ENCODE measurements at regions not wholly inside any gene's neighbourhood (a gene's known extent, or its start where the extent isn't known, plus 50 kb on each side); places are given as distances from the start of the nearest gene placed in this dataset.
A peak's percentile ranks its signal among the peaks of the same experiment; 100 is the strongest.

- TF ChIP-seq ZNF484 (CRISPR knock-in tag; IDR thresholded peaks at IDR 0.05; ENCODE audit: borderline replicate concordance, low read depth) (no peak), EZH2 (conservative IDR thresholded peaks at IDR 0.05; ENCODE audit: low read depth, low read length) (no peak), ZNF12 (CRISPR knock-in tag; IDR thresholded peaks at IDR 0.05) (0 out of 2 replicates have a peak, but pooled peaks have one; percentile 33), MXD3 (CRISPR knock-in tag; IDR thresholded peaks at IDR 0.05) (peak; percentile 76; the same call in 1 of the 2 replicates), SRY (CRISPR knock-in tag; IDR thresholded peaks at IDR 0.05) (peak; percentile 88; the same call in 1 of the 2 replicates), FOXC1 (CRISPR knock-in tag; IDR thresholded peaks at IDR 0.05; ENCODE audit: borderline replicate concordance) (0 out of 2 replicates have a peak, but pooled peaks have one; percentile 31), JUND (CRISPR knock-in tag; IDR thresholded peaks at IDR 0.05) (no peak), ZNF746 (CRISPR knock-in tag; IDR thresholded peaks at IDR 0.05) (0 out of 2 replicates have a peak, but pooled peaks have one; percentile 45), MEIS2 (CRISPR knock-in tag; IDR thresholded peaks at IDR 0.05) (0 out of 2 replicates have a peak, but pooled peaks have one; percentile 47), KLF16 (CRISPR knock-in tag; IDR thresholded peaks at IDR 0.05) (peak in 1 of 2 experiments; percentile 46; a peak in 1 of 4 replicates), ZNF432 (CRISPR knock-in tag; IDR thresholded peaks at IDR 0.05; ENCODE audit: borderline replicate concordance) (no peak), ATAD3A (CRISPR knock-in tag; IDR thresholded peaks at IDR 0.05) (0 out of 2 replicates have a peak, but pooled peaks have one; percentile 54), SIX4 (CRISPR knock-in tag; IDR thresholded peaks at IDR 0.05) (peak; percentile 34; the same call in 1 of the 2 replicates), GTF3A (CRISPR knock-in tag; conservative IDR thresholded peaks at IDR 0.05) (no peak), ZBTB26 (CRISPR knock-in tag; IDR thresholded peaks at IDR 0.05; ENCODE audit: borderline replicate concordance) (peak; percentile 71; the same call in 1 of the 2 replicates), FIP1L1 (IDR thresholded peaks at IDR 0.05; ENCODE audit: borderline replicate concordance, insufficient read depth, low read depth, low read length) (no peak), ZNF263 (CRISPR knock-in tag; IDR thresholded peaks at IDR 0.05) (0 out of 2 replicates have a peak, but pooled peaks have one; percentile 32), ELF3 (CRISPR knock-in tag; IDR thresholded peaks at IDR 0.05) (peak; percentile 56), ZNF891 (CRISPR knock-in tag; IDR thresholded peaks at IDR 0.05) (peak; percentile 53; the same call in 1 of the 2 replicates), ZNF18 (CRISPR knock-in tag; IDR thresholded peaks at IDR 0.05; ENCODE audit: insufficient replicate concordance) (peak; percentile 58), MIER2 (CRISPR knock-in tag; IDR thresholded peaks at IDR 0.05) (peak; percentile 97), MYNN (CRISPR knock-in tag; IDR thresholded peaks at IDR 0.05; ENCODE audit: low read depth) (peak; percentile 41; the same call in 1 of the 2 replicates), GATAD2A (CRISPR knock-in tag; IDR thresholded peaks at IDR 0.05) (no peak), PRDM15 (CRISPR knock-in tag; IDR thresholded peaks at IDR 0.05) (no peak)
Observed at GRCh38 chr2:20925265-20925889, 102.5 kb upstream of the LDAH start (continued).

Data from HepG2 (cell line).